GM12892 (cell line): ENCODE measurements at regions not wholly inside any gene's neighbourhood (a gene's known extent, or its start where the extent isn't known, plus 50 kb on each side); places are given as distances from the start of the nearest gene placed in this dataset.

Experiments used
- POLR2A ChIP-seq: IDR thresholded peaks from 2 replicates; pipeline ENCODE4 v1.6.1; 2011; ENCODE audit warnings: low read depth, low read length, control low read depth
- POLR2AphosphoS5 ChIP-seq: IDR thresholded peaks from 2 replicates; pipeline ENCODE4 v1.6.1; 2011; ENCODE audit warnings: low read depth, low read length, control low read depth
- TAF1 ChIP-seq: IDR thresholded peaks from 2 replicates; pipeline ENCODE4 v1.6.1; 2011; ENCODE audit warnings: low read depth, mild to moderate bottlenecking, control low read depth, low read length, borderline replicate concordance

- TF ChIP-seq TAF1 (no peak), POLR2AphosphoS5 (no peak), POLR2A (no peak)
These were observed 193.9 kb upstream of the MVB12B start for GRCh38 chr9:126132746-126133145.
